HG03442 (cell line): ENCODE measurements at regions not wholly inside any gene's neighbourhood (a gene's known extent, or its start where the extent isn't known, plus 50 kb on each side); places are given as distances from the start of the nearest gene placed in this dataset.
"Not testable (repeated sequence)": the region's sequence is repeated elsewhere in the genome, so short reads cannot be mapped to it uniquely, and the experiment has no call there.

Experiments
- ATAC-seq: cut with Tn5 transposase; IDR thresholded peaks from one replicate; pipeline ENCODE4 v1.9.1; 2021; ENCODE audit warnings: mild to moderate bottlenecking, moderate library complexity; ENCODE audit not compliant: unreplicated experiment

GRCh38 chr6:125586074-125586473 is 163.4 kb upstream of the HEY2 start:
- ATAC-seq, result no peak

DNA sequence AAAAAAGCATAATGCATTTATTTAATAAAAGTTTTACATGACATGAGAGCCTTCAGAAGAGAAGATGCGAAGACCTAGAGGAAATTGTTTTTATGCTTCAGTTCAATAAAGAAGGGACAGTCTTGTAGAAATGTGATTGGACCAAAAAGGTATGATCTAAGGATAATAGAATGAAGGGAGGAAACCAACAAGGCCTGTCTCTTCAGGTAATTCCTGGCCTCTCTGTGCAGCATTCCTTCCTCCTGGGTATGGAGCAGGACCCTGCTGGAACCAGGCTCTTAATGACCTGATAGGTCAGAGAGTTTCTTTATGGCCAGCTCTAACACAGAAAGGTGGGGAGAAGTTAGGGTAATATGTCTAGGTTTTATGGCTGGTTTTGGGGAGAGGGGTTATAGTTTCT is 162.8 kb upstream of the HEY2 start:
- ATAC-seq, result no peak

GRCh38 chr6:125587666-125588632 is 161.5 kb upstream of the HEY2 start:
- ATAC-seq, result no peak

DNA sequence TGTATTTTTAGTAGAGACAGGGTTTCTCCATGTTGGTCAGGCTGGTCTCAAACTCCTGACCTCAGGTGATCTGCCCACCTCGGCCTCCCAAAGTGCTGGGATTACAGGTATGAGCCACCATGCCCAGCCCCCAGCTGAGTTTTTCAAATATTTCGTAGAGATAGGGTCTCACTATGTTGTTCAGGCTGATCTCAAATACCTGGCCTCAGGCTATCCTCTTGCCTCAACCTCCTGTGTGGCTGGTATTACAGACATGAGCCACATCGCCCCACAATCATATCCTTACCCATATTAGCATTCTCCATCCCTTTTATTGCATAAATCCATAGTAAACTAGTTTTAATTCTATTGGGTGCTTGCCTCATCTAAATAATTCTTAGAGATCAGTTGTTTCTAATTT is 157.6 kb upstream of the HEY2 start:
- not testable (repeated sequence) for ATAC-seq

- no peak for ATAC-seq
Observed at GRCh38 chr6:125593746-125594145, 155.7 kb upstream of the HEY2 start.

- no peak for ATAC-seq
Observed at GRCh38 chr6:125596020-125596419, 153.4 kb upstream of the HEY2 start.

GRCh38 chr6:125597411-125598253 is 151.8 kb upstream of the HEY2 start:
- peak; percentile 62 for ATAC-seq

DNA sequence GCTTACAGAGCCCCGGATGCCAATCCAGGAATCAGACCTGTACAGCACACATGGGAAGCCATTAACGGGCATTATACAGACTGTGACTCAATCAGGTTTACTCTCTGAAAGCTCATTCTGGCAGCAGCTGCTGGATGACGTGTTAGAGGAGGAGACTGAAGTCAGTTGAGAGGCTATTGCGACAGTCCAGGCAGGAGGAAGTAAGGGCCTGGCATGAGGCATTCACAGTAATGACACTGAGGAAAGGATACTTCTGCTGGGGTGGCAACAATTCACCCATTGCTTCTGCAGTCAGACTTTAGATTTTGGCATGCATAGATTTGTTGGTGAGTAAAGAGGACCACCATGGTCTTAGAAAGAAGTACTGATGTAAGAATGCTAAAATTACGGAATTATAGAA is 151.0 kb upstream of the HEY2 start:
- no peak for ATAC-seq

DNA sequence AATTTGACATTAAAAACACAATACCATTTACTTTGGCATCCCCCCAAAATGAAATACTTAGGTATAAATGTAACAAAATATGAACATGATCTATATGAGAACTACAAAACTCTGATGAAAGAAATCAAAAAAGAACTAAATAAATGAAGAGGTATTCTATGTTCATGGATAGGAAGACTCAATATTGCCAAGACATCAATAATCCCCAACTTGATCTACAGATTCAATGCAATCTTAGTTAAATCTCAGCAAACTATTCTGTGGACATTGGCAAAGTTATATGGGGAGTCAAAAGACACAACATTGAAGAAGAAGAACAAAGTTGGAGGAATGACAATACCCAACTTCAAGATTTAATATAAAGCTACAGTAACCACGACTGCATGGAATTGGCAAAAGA is 145.2 kb upstream of the HEY2 start:
- ATAC-seq, result no peak

DNA sequence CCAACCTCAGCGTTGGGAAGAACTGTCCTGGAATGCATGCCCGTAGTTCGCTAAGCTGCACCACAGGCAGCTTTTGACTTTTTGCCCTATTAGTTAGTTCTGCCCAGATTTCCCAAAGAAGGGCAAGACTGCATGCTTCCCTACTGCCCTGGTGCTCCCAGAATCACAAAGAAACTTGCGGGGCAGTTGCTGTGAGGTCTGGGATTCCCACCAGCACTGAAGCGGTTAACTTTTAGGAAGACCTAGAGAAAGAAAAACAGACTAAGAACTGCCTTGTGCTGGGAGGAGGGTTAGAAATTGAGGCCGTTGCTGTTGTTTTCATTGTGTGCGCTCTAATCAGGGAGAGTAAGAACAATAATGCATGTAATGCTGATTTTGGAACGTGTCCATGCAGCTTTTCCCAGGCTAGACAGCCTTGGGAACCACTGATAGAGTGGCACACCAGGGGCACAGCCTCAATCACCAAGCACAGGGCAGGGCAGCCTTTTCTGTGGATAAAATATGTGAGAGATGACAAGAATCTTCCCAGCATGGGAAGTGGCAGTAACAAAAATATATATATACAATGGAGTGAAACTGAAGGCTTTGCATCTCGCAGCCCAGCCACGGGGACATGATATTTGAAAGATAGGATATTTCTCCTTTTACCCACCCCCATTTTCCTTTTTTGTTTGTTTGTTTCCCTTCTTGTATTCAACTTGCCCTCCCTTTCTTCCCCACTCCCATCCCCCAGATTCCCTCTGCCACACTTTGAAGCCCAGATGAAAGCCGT is 137.7 kb upstream of the HEY2 start:
- no peak for ATAC-seq

GRCh38 chr6:125612345-125612846 is 137.0 kb upstream of the HEY2 start:
- ATAC-seq, result no peak

- no peak for ATAC-seq
Observed at GRCh38 chr6:125618629-125619028, 130.8 kb upstream of the HEY2 start.

- ATAC-seq, result no peak
Observed at GRCh38 chr6:125623085-125623484, 126.3 kb upstream of the HEY2 start.

- no peak for ATAC-seq
Observed at GRCh38 chr6:125631165-125631564, 118.3 kb upstream of the HEY2 start.

- not testable (repeated sequence) for ATAC-seq
Observed at GRCh38 chr6:125636011-125636410, 113.4 kb upstream of the HEY2 start.

DNA sequence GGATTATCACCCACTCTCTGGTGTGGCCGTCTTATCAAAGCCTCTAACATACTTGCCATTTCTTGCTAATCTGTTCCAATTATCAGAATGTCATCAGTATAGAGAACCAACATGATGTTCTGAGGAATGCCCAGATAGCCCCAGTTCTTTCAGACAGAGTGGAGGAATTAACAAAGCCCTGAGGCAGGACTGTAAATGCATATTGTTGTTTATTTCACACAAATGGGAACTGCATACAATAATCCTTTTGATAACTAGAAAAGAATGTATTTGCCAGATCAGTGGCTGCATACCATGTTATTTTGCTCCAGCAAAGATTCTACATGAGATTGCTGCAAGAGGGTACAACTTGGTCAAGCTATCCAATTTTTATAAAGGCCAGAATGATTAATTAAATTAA is 112.8 kb upstream of the HEY2 start:
- no peak for ATAC-seq

GRCh38 chr6:125637207-125637606 is 112.2 kb upstream of the HEY2 start:
- ATAC-seq, result peak; percentile 56

DNA sequence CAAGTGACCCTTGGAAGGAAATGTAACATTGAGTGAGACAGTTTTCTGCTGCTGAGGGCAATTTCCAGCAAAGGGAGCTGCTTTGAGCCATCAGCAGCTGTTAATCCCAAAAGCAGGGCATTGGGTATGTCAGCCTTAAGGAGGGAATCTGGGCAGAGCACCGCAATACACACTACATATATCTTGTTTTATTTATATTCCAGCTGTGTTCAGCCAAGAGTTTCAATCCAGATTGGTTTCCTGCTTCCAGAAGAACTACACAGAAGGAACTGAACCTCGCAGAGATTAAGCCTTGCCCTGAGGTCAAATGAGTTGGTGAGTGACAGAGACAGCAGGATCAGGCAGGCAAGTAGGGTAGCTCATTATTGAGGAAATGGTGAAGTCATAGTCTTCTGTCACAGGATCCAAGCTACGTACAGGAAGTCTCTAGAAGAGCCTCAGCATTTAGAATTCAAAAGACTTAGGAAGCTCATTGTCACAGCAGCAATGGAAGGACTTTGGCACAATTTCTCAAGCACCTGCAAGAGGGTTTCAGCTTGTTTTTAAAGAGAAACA is 109.9 kb upstream of the HEY2 start:
- no peak for ATAC-seq

- ATAC-seq, result no peak
Observed at GRCh38 chr6:125640441-125641150, 108.8 kb upstream of the HEY2 start.
